DND-41 (cell line): ENCODE measurements at regions not wholly inside any gene's neighbourhood (a gene's known extent, or its start where the extent isn't known, plus 50 kb on each side); places are given as distances from the start of the nearest gene placed in this dataset.

ENCODE experiments used
- ATAC-seq: fragments of 200-7000 bp; cut with Tn5 transposase; 3 replicates; pipeline ENCODE4 v1.9.1; 2021; ENCODE audit warnings: low read depth; ENCODE audit not compliant: insufficient read depth
- DNase-seq: peaks from one replicate; pipeline ENCODE4 v3.0.0-alpha.2; 2020
- H2AFZ ChIP-seq: 2 replicates; pipeline ENCODE4 v1.6.0; 2012; ENCODE audit warnings: low read depth, low read length
- H3K27ac ChIP-seq: 2 replicates; pipeline ENCODE4 v1.5.1; 2012; ENCODE audit warnings: low read length, inconsistent platforms
- H3K27me3 ChIP-seq: fragments of 200-600 bp; sonication (generic); 2 replicates; pipeline ENCODE4 v1.6.0; 2012; ENCODE audit warnings: low read length, mild to moderate bottlenecking, inconsistent platforms; ENCODE audit not compliant: insufficient read depth, poor library complexity
- H3K36me3 ChIP-seq: 2 replicates; pipeline ENCODE4 v1.5.1; 2012; ENCODE audit warnings: low read length, inconsistent platforms; ENCODE audit not compliant: insufficient read depth
- H3K4me1 ChIP-seq: 2 replicates; pipeline ENCODE4 v1.5.1; 2012; ENCODE audit warnings: mild to moderate bottlenecking, low read length; ENCODE audit not compliant: insufficient read depth
- H3K4me2 ChIP-seq: 2 replicates; pipeline ENCODE4 v1.6.0; 2012; ENCODE audit warnings: mild to moderate bottlenecking, moderate library complexity, low read length, inconsistent platforms; ENCODE audit not compliant: insufficient read depth
- H3K4me3 ChIP-seq, 2 experiments: fragments of 200-600 bp in 1 of 2; shearing (Covaris generic) in 1 of 2; 2 replicates each; pipeline ENCODE4 v1.5.1; 2012 to 2016; ENCODE audit warnings: inconsistent platforms in 2 of 2, low read length in 2 of 2, mild to moderate bottlenecking in 2 of 2, low read depth in 1 of 2, moderate library complexity in 1 of 2
- H3K79me2 ChIP-seq: 2 replicates; pipeline ENCODE4 v1.6.0; 2012; ENCODE audit warnings: low read length, inconsistent platforms; ENCODE audit not compliant: insufficient read depth
- H3K9ac ChIP-seq: 2 replicates; pipeline ENCODE4 v1.6.0; 2012; ENCODE audit warnings: low read depth, mild to moderate bottlenecking, inconsistent platforms, low read length, moderate library complexity
- H3K9me3 ChIP-seq: 2 replicates; pipeline ENCODE4 v1.5.1; 2012; ENCODE audit warnings: low read length, moderate library complexity, mild to moderate bottlenecking, inconsistent platforms; ENCODE audit not compliant: insufficient read depth, severe bottlenecking
- H4K20me1 ChIP-seq: 2 replicates; pipeline ENCODE4 v1.6.0; 2012; ENCODE audit warnings: low read length; ENCODE audit not compliant: insufficient read depth
- CTCF ChIP-seq: IDR thresholded peaks from 2 replicates; pipeline ENCODE4 v1.5.1; 2012; ENCODE audit warnings: borderline replicate concordance, low read length, moderate library complexity, mild to moderate bottlenecking; ENCODE audit not compliant: poor library complexity, severe bottlenecking; ENCODE audit errors: extremely low read depth
- EZH2 ChIP-seq: IDR thresholded peaks from 3 replicates; pipeline ENCODE4 v1.6.1; 2012; ENCODE audit warnings: borderline replicate concordance, low read depth, mild to moderate bottlenecking, moderate library complexity, low read length, inconsistent platforms; ENCODE audit not compliant: severe bottlenecking

- no peaks in the 10 kb centered on the region for H3K36me3 ChIP-seq
- H3K4me2 ChIP-seq: no peak overlapping the region
- no peaks in the 10 kb centered on the region for H3K27me3 ChIP-seq
- no peaks in the 10 kb centered on the region for H3K9me3 ChIP-seq
- TF ChIP-seq EZH2 (no peak), CTCF (no peak)
- ATAC-seq (no peak), DNase-seq (no peak)
- peaks cover 20% of the 10 kb centered on the region for H3K4me1 ChIP-seq
- H4K20me1 ChIP-seq: no peaks in the 10 kb centered on the region
- no peak overlapping the region for H3K9ac ChIP-seq
- H3K4me3 ChIP-seq: no peak overlapping the region
- no peak overlapping the region for H3K27ac ChIP-seq
- no peak overlapping the region for H2AFZ ChIP-seq
- H3K79me2 ChIP-seq: no peaks in the 10 kb centered on the region
These were observed 401.6 kb downstream of the GPD2 start for GRCh38 chr2:156837635-156838370.

DNA sequence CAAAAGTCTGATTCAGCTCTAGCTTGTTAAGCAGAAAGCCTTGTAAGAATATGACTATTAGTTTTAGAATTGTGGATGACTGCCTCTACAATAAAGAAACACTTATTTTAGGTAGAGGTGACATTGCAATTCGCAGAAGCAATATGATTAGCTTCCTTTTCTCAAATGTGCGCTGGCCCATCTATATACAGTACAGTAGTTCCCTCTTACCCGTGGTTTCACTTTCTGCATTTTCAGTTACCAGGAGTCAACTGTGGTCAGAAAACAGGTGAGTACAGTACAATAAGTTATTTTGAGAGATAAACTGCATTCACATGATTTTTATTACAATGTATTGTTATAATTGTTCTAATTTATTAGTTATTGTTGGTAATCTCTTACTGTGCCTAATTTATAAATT, 405.1 kb downstream of the GPD2 start:
- Histone ChIP-seq H3K9ac (peak overlapping the region; percentile 40), H3K79me2 (no peaks in the 10 kb centered on the region), H3K4me2 (peak overlapping the region; percentile 60), H3K9me3 (no peaks in the 10 kb centered on the region), H3K27me3 (no peaks in the 10 kb centered on the region), H4K20me1 (no peaks in the 10 kb centered on the region), H3K36me3 (no peaks in the 10 kb centered on the region), H3K27ac (peak overlapping the region; percentile 79), H3K4me3 (peak overlapping the region in 1 of 2 experiments; percentile 18; a peak in 2 of 4 replicates), H2AFZ (peak overlapping the region; percentile 72), H3K4me1 (peaks cover 20% of the 10 kb centered on the region)
- ATAC-seq: peak; percentile 99
- peak; percentile 50 for DNase-seq
- TF ChIP-seq EZH2 (no peak), CTCF (no peak)

DNA sequence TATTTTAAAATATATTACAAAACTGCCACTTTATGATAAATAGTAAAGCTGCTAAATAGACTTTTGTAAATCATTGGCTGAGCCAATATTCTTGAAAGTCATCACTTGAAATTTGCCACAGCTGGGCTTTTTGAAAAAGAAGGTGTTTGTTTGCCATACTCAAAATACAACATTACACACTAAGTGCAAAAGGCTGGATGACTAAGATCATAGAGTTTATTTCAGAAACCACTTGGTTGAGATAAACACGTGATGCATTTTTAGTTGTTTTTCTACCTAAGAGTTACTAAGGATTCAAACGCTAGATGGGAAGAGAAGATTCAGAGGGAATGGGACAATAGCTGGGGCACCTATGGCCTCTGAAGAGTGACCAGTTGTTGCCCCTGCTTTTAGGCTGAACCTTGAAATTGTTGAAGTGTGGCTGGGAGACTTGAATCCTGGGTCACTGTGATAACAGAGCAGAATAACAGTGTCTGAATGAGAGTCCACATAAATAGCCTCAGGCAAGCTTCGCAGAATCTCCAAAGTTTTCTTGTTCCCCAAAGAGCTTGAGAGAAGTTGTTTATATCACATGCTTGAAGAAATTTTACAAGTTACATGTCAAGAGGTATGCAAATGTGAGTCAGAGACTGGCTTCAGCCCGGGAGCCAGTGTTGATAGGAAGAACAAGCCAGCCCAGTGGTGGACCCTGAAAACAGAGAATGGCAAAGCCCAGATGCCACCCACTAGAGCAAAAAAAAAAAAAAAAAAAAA, 409.8 kb downstream of the GPD2 start:
- H3K4me1 ChIP-seq: peaks cover 31% of the 10 kb centered on the region
- DNase-seq (no peak), ATAC-seq (no peak)
- H3K27me3 ChIP-seq: no peaks in the 10 kb centered on the region
- no peaks in the 10 kb centered on the region for H3K9me3 ChIP-seq
- no peaks in the 10 kb centered on the region for H4K20me1 ChIP-seq
- H3K4me3 ChIP-seq: no peak overlapping the region
- no peaks in the 10 kb centered on the region for H3K36me3 ChIP-seq
- H3K4me2 ChIP-seq: no peak overlapping the region
- no peaks in the 10 kb centered on the region for H3K79me2 ChIP-seq
- no peak overlapping the region for H2AFZ ChIP-seq
- no peak overlapping the region for H3K9ac ChIP-seq
- TF ChIP-seq EZH2: no peak
- TF ChIP-seq CTCF: no peak
- H3K27ac ChIP-seq: no peak overlapping the region
